ENCODE measurements at regions not wholly inside any gene's neighbourhood (a gene's known extent, or its start where the extent isn't known, plus 50 kb on each side); places are given as distances from the start of the nearest gene placed in this dataset.

- Histone ChIP-seq H3K9me3 (ENCODE audit: severe bottlenecking) (no peaks in the 10 kb centered on the region), H3K4me1 (ENCODE audit: insufficient read depth, poor library complexity, severe bottlenecking) (peaks cover 7% of the 10 kb centered on the region), H3K27ac (ENCODE audit: poor library complexity, severe bottlenecking) (no peak overlapping the region), H3K36me3 (ENCODE audit: low read depth) (no peaks in the 10 kb centered on the region), H3K27me3 (ENCODE audit: insufficient read depth, poor library complexity, severe bottlenecking) (no peaks in the 10 kb centered on the region), H3K4me3 (ENCODE audit: severe bottlenecking) (no peak overlapping the region)
- TF ChIP-seq CTCF (IDR thresholded peaks at IDR 0.05; ENCODE audit: poor library complexity, severe bottlenecking): no peak
- ATAC-seq (ENCODE audit: low read depth) (no peak), DNase-seq (ENCODE audit: low spot score) (no peak)
Observed at GRCh38 chr13:110063490-110064421, 243.2 kb downstream of the COL4A1 start.

GRCh38 chr13:110062777-110063442, 244.0 kb downstream of the COL4A1 start:
- no peak for TF ChIP-seq CTCF (IDR thresholded peaks at IDR 0.05; ENCODE audit: poor library complexity, severe bottlenecking)
- no peak for DNase-seq (ENCODE audit: low spot score)
- no peaks in the 10 kb centered on the region for H3K27me3 ChIP-seq (ENCODE audit: insufficient read depth, poor library complexity, severe bottlenecking)

GRCh38 chr13:110062077-110062776, 244.7 kb downstream of the COL4A1 start:
- TF ChIP-seq CTCF (IDR thresholded peaks at IDR 0.05; ENCODE audit: poor library complexity, severe bottlenecking): no peak
- H3K27ac ChIP-seq (ENCODE audit: poor library complexity, severe bottlenecking): no peak overlapping the region
- H3K27me3 ChIP-seq (ENCODE audit: insufficient read depth, poor library complexity, severe bottlenecking): no peaks in the 10 kb centered on the region
- H3K36me3 ChIP-seq (ENCODE audit: low read depth): no peaks in the 10 kb centered on the region
- ATAC-seq (ENCODE audit: low read depth) (peak; percentile 73), DNase-seq (ENCODE audit: low spot score) (no peak)
- H3K9me3 ChIP-seq (ENCODE audit: severe bottlenecking): no peaks in the 10 kb centered on the region
- no peak overlapping the region for H3K4me3 ChIP-seq (ENCODE audit: severe bottlenecking)
- H3K4me1 ChIP-seq (ENCODE audit: insufficient read depth, poor library complexity, severe bottlenecking): peaks cover 4% of the 10 kb centered on the region

More at GRCh38 chr13:110062777-110063442, 244.0 kb downstream of the COL4A1 start:
- Histone ChIP-seq H3K4me1 (ENCODE audit: insufficient read depth, poor library complexity, severe bottlenecking) (peaks cover 7% of the 10 kb centered on the region), H3K4me3 (ENCODE audit: severe bottlenecking) (no peak overlapping the region), H3K27ac (ENCODE audit: poor library complexity, severe bottlenecking) (no peak overlapping the region), H3K9me3 (ENCODE audit: severe bottlenecking) (no peaks in the 10 kb centered on the region), H3K36me3 (ENCODE audit: low read depth) (no peaks in the 10 kb centered on the region)
- ATAC-seq (ENCODE audit: low read depth): no peak; the same call in 2 of the 3 replicates

- Histone ChIP-seq H3K36me3 (ENCODE audit: low read depth) (no peaks in the 10 kb centered on the region), H3K4me1 (ENCODE audit: insufficient read depth, poor library complexity, severe bottlenecking) (peaks cover 4% of the 10 kb centered on the region), H3K9me3 (ENCODE audit: severe bottlenecking) (no peaks in the 10 kb centered on the region), H3K4me3 (ENCODE audit: severe bottlenecking) (no peak overlapping the region), H3K27me3 (ENCODE audit: insufficient read depth, poor library complexity, severe bottlenecking) (no peaks in the 10 kb centered on the region), H3K27ac (ENCODE audit: poor library complexity, severe bottlenecking) (no peak overlapping the region)
- ATAC-seq (ENCODE audit: low read depth) (no peak), DNase-seq (ENCODE audit: low spot score) (no peak)
- TF ChIP-seq CTCF (IDR thresholded peaks at IDR 0.05; ENCODE audit: poor library complexity, severe bottlenecking): no peak
Observed at GRCh38 chr13:110061270-110061669, 245.7 kb downstream of the COL4A1 start.

All from RWPE2 (cell line).